ENCODE measurements at regions not wholly inside any gene's neighbourhood (a gene's known extent, or its start where the extent isn't known, plus 50 kb on each side); places are given as distances from the start of the nearest gene placed in this dataset.

DNA sequence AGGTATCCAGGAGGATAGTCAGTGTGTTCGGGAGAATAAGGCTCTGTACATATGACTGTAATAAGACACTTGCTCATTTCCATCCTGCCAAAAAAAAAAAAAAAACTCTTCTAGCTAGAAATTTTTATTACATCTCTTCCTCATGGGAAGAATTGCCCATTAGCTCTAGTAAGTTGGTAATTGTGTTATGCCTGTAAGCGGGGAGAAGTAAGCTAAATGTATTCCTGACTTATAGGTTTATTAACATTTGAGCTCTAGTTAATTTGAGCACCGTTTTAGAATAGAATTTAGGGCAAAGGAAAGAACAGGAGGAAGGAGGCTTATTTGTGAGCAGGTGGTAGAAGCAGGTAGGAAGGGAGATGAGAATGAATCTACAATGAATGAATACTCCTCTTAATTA lies 1210.6 kb downstream of the SORCS1 start:
- ChIA-PET POLR2A (no interaction called here), CTCF (no interaction called here)
- Histone ChIP-seq H3K4me1 (ENCODE audit: control insufficient read depth, extremely low read depth, insufficient read depth, low read length) (no peaks in the 10 kb centered on the region), H3K36me3 (ENCODE audit: control insufficient read depth in 2 of 2, extremely low read depth in 1 of 2, insufficient read depth in 2 of 2, low read length in 2 of 2) (no peaks in the 10 kb centered on the region), H3K4me3 (replicated peaks in 1 of 3; ENCODE audit: insufficient read depth in 1 of 3, low read depth in 1 of 3, low read length in 3 of 3) (no peak overlapping the region), H3K27ac (ENCODE audit: insufficient read depth, low read depth, low read length) (no peak overlapping the region), H3K9me1 (replicated peaks; ENCODE audit: control insufficient read depth, extremely low read depth, insufficient read depth, low read length) (no peaks in the 10 kb centered on the region), H4K20me1 (replicated peaks; ENCODE audit: control insufficient read depth, extremely low read depth, insufficient read depth, low read length) (no peaks in the 10 kb centered on the region), H3K9me3 (replicated peaks; ENCODE audit: control insufficient read depth, insufficient read depth, low read length) (peaks cover 2% of the 10 kb centered on the region), H2AFZ (ENCODE audit: low read depth, low read length) (no peak overlapping the region), H3K27me3 (ENCODE audit: control insufficient read depth in 2 of 2, insufficient read depth in 2 of 2, low read length in 2 of 2) (no peaks in the 10 kb centered on the region), H3K4me2 (ENCODE audit: insufficient read depth, low read length) (no peak overlapping the region), H3K79me2 (ENCODE audit: control insufficient read depth, insufficient read depth, low read length) (no peaks in the 10 kb centered on the region), H3K9ac (replicated peaks; ENCODE audit: extremely low read depth, insufficient read depth, low read length) (no peak overlapping the region)
- DNase-seq (ENCODE audit: low read depth, low spot score) (no peak), FAIRE-seq (no peak)
- TF ChIP-seq POLR2A (IDR thresholded peaks at IDR 0.05; ENCODE audit: low read depth, low read length) (no peak), MYC (IDR thresholded peaks at IDR 0.05; ENCODE audit: low read depth, low read length) (no peak), GATA2 (IDR thresholded peaks at IDR 0.05; ENCODE audit: insufficient read depth, insufficient read length, low read depth, low read length) (no peak), EZH2 (IDR thresholded peaks at IDR 0.05; ENCODE audit: borderline replicate concordance, low read depth, low read length, severe bottlenecking) (no peak)
- TF ChIP-seq, protein P1, sequence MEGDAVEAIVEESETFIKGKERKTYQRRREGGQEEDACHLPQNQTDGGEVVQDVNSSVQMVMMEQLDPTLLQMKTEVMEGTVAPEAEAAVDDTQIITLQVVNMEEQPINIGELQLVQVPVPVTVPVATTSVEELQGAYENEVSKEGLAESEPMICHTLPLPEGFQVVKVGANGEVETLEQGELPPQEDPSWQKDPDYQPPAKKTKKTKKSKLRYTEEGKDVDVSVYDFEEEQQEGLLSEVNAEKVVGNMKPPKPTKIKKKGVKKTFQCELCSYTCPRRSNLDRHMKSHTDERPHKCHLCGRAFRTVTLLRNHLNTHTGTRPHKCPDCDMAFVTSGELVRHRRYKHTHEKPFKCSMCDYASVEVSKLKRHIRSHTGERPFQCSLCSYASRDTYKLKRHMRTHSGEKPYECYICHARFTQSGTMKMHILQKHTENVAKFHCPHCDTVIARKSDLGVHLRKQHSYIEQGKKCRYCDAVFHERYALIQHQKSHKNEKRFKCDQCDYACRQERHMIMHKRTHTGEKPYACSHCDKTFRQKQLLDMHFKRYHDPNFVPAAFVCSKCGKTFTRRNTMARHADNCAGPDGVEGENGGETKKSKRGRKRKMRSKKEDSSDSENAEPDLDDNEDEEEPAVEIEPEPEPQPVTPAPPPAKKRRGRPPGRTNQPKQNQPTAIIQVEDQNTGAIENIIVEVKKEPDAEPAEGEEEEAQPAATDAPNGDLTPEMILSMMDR (IDR thresholded peaks at IDR 0.05; ENCODE audit: extremely low read depth in 1 of 2, insufficient read depth in 1 of 2, low read depth in 1 of 2, low read length in 2 of 2) = no peak
- TF ChIP-seq, protein P2, sequence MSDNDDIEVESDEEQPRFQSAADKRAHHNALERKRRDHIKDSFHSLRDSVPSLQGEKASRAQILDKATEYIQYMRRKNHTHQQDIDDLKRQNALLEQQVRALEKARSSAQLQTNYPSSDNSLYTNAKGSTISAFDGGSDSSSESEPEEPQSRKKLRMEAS (IDR thresholded peaks at IDR 0.05; ENCODE audit: insufficient read depth, insufficient read length) = no peak
- intact Hi-C loops (cut with micrococcal nuclease) (no loop called here), dilution Hi-C loops (cut with MboI; ENCODE audit: extremely low pct_ligation_motif_present, low sequenced_read_pairs) (no loop called here)
- no TSS peak for BruUV-seq (replicated peaks)

DNA sequence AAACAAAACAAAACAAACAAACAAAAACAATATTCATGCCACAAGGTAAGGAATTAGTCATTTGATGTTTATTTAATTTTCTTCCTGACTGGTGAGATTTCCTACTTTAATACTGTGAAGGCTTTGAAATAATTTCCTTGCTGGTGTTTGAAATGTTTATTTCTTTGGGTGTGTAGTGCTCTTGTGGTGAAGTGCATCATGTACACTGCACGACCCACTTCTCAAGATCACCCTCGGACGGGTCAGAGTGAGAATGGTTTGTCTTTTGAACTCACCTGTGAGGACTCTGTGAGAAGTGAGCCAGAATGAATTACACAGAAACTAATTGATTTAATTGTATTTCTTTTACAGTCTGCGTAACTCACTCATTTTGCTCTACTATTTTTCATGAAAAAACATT lies 1211.5 kb downstream of the SORCS1 start:
- Histone ChIP-seq H3K4me2 (ENCODE audit: insufficient read depth, low read length) (no peak overlapping the region), H3K9me1 (replicated peaks; ENCODE audit: control insufficient read depth, extremely low read depth, insufficient read depth, low read length) (no peaks in the 10 kb centered on the region), H3K36me3 (ENCODE audit: control insufficient read depth in 2 of 2, extremely low read depth in 1 of 2, insufficient read depth in 2 of 2, low read length in 2 of 2) (no peaks in the 10 kb centered on the region), H4K20me1 (replicated peaks; ENCODE audit: control insufficient read depth, extremely low read depth, insufficient read depth, low read length) (no peaks in the 10 kb centered on the region), H3K9me3 (replicated peaks; ENCODE audit: control insufficient read depth, insufficient read depth, low read length) (peaks cover 2% of the 10 kb centered on the region), H3K9ac (replicated peaks; ENCODE audit: extremely low read depth, insufficient read depth, low read length) (no peak overlapping the region), H3K4me1 (ENCODE audit: control insufficient read depth, extremely low read depth, insufficient read depth, low read length) (no peaks in the 10 kb centered on the region), H3K27ac (ENCODE audit: insufficient read depth, low read depth, low read length) (no peak overlapping the region), H3K79me2 (ENCODE audit: control insufficient read depth, insufficient read depth, low read length) (no peaks in the 10 kb centered on the region), H3K27me3 (ENCODE audit: control insufficient read depth in 2 of 2, insufficient read depth in 2 of 2, low read length in 2 of 2) (no peaks in the 10 kb centered on the region), H2AFZ (ENCODE audit: low read depth, low read length) (no peak overlapping the region), H3K4me3 (replicated peaks in 1 of 3; ENCODE audit: insufficient read depth in 1 of 3, low read depth in 1 of 3, low read length in 3 of 3) (no peak overlapping the region)
- ChIA-PET POLR2A (no interaction called here), CTCF (no interaction called here)
- intact Hi-C loops (cut with micrococcal nuclease) (no loop called here), dilution Hi-C loops (cut with MboI; ENCODE audit: extremely low pct_ligation_motif_present, low sequenced_read_pairs) (no loop called here)
- no peak for DNase-seq (ENCODE audit: low read depth, low spot score)
- no peak for FAIRE-seq
- BruUV-seq (replicated peaks) = no TSS peak
- no peak for TF ChIP-seq EZH2 (IDR thresholded peaks at IDR 0.05; ENCODE audit: borderline replicate concordance, low read depth, low read length, severe bottlenecking)
- TF ChIP-seq MYC (IDR thresholded peaks at IDR 0.05; ENCODE audit: low read depth, low read length) = no peak
- no peak for TF ChIP-seq GATA2 (IDR thresholded peaks at IDR 0.05; ENCODE audit: insufficient read depth, insufficient read length, low read depth, low read length)
- no peak for TF ChIP-seq JUN (IDR thresholded peaks at IDR 0.05; ENCODE audit: borderline replicate concordance, insufficient read depth, insufficient read length, low read depth)
- TF ChIP-seq POLR2A (IDR thresholded peaks at IDR 0.05; ENCODE audit: low read depth, low read length) = no peak
- no peak for TF ChIP-seq FOS (IDR thresholded peaks at IDR 0.05; ENCODE audit: borderline replicate concordance, insufficient read depth, low read length)
- TF ChIP-seq, protein P1 (IDR thresholded peaks at IDR 0.05; ENCODE audit: extremely low read depth in 1 of 2, insufficient read depth in 1 of 2, low read depth in 1 of 2, low read length in 2 of 2) = no peak
- no peak for TF ChIP-seq POLR2AphosphoS5 (IDR thresholded peaks at IDR 0.05; ENCODE audit: insufficient read depth, low read depth, low read length)

All from endothelial cell of umbilical vein (primary cell).